ENCODE measurements at regions not wholly inside any gene's neighbourhood (a gene's known extent, or its start where the extent isn't known, plus 50 kb on each side); places are given as distances from the start of the nearest gene placed in this dataset.

GRCh38 chr2:6068429-6068828 is 376.2 kb downstream of the SOX11 start:
- no peak for DNase-seq (ENCODE audit: low read depth)

- DNase-seq (ENCODE audit: low read depth) = no peak
Measured at GRCh38 chr2:6069381-6069780, 377.2 kb downstream of the SOX11 start.

GRCh38 chr2:6071519-6071918 is 379.3 kb downstream of the SOX11 start:
- no peak for DNase-seq (ENCODE audit: low read depth)

GRCh38 chr2:6072276-6072675 is 380.1 kb downstream of the SOX11 start:
- no peak for DNase-seq (ENCODE audit: low read depth)

- DNase-seq (ENCODE audit: low read depth) = no peak
Measured at GRCh38 chr2:6072768-6073167, 380.6 kb downstream of the SOX11 start.

GRCh38 chr2:6073191-6074088 is 381.3 kb downstream of the SOX11 start:
- DNase-seq (ENCODE audit: low read depth) = no peak

GRCh38 chr2:6074089-6074643 is 382.0 kb downstream of the SOX11 start:
- no peak for DNase-seq (ENCODE audit: low read depth)

- no peak for DNase-seq (ENCODE audit: low read depth)
Measured at GRCh38 chr2:6077585-6077984, 385.4 kb downstream of the SOX11 start.

- DNase-seq (ENCODE audit: low read depth) = no peak
Measured at GRCh38 chr2:6078414-6078813, 386.2 kb downstream of the SOX11 start.

- no peak for DNase-seq (ENCODE audit: low read depth)
Measured at GRCh38 chr2:6079405-6079804, 387.2 kb downstream of the SOX11 start.

- DNase-seq (ENCODE audit: low read depth) = no peak
Measured at GRCh38 chr2:6080932-6081753, 389.0 kb downstream of the SOX11 start.

- DNase-seq (ENCODE audit: low read depth) = no peak
Measured at GRCh38 chr2:6081955-6082624, 389.9 kb downstream of the SOX11 start.

GRCh38 chr2:6082625-6083018 is 390.4 kb downstream of the SOX11 start:
- no peak for DNase-seq (ENCODE audit: low read depth)

- no peak for DNase-seq (ENCODE audit: low read depth)
Measured at GRCh38 chr2:6083136-6083535, 391.0 kb downstream of the SOX11 start.

- DNase-seq (ENCODE audit: low read depth) = no peak
Measured at GRCh38 chr2:6089474-6089873, 397.3 kb downstream of the SOX11 start.

- no peak for DNase-seq (ENCODE audit: low read depth)
Measured at GRCh38 chr2:6103372-6103771, 411.2 kb downstream of the SOX11 start.

GRCh38 chr2:6103949-6104348 is 411.8 kb downstream of the SOX11 start:
- no peak for DNase-seq (ENCODE audit: low read depth)

- DNase-seq (ENCODE audit: low read depth) = no peak
Measured at GRCh38 chr2:6107290-6107689, 415.1 kb downstream of the SOX11 start.

GRCh38 chr2:6109831-6110230 is 417.6 kb downstream of the SOX11 start:
- no peak for DNase-seq (ENCODE audit: low read depth)

- no peak for DNase-seq (ENCODE audit: low read depth)
Measured at GRCh38 chr2:6111781-6112261, 419.6 kb downstream of the SOX11 start.

- DNase-seq (ENCODE audit: low read depth) = no peak
Measured at GRCh38 chr2:6113786-6114185, 421.6 kb downstream of the SOX11 start.

GRCh38 chr2:6127718-6128117 is 435.5 kb downstream of the SOX11 start:
- no peak for DNase-seq (ENCODE audit: low read depth)
